ENCODE measurements at regions not wholly inside any gene's neighbourhood (a gene's known extent, or its start where the extent isn't known, plus 50 kb on each side); places are given as distances from the start of the nearest gene placed in this dataset.

GRCh38 chr9:80797101-80797829 lies 892.1 kb downstream of the TLE1 start:
- Histone ChIP-seq H2AFZ (ENCODE audit: low read length) (no peak overlapping the region), H3K9me2 (replicated peaks; ENCODE audit: low read depth, low read length) (no peaks in the 10 kb centered on the region), H3K4me3 (ENCODE audit: low read length, poor library complexity, severe bottlenecking) (no peak overlapping the region), H3K79me2 (ENCODE audit: insufficient read depth, low read length) (no peaks in the 10 kb centered on the region), H3F3A (ENCODE audit: low read depth) (no peaks in the 10 kb centered on the region), H4K20me1 (ENCODE audit: insufficient read depth, low read length, poor library complexity, severe bottlenecking) (no peaks in the 10 kb centered on the region), H3K4me1 (ENCODE audit: insufficient read depth, low read length, poor library complexity, severe bottlenecking) (no peaks in the 10 kb centered on the region), H3K9ac (ENCODE audit: low read depth, low read length, poor library complexity, severe bottlenecking) (no peak overlapping the region), H3K4me2 (ENCODE audit: low read depth, low read length, poor library complexity, severe bottlenecking) (no peak overlapping the region), H3K27me3 (ENCODE audit: insufficient read depth, low read length, poor library complexity, severe bottlenecking) (no peaks in the 10 kb centered on the region), H3K36me3 (ENCODE audit: insufficient read depth, low read length) (no peaks in the 10 kb centered on the region), H3K9me3 (ENCODE audit: insufficient read depth, low read depth, low read length) (no peaks in the 10 kb centered on the region)
- TF ChIP-seq EZH2phosphoT487 (IDR thresholded peaks at IDR 0.05; ENCODE audit: borderline replicate concordance) (no peak), CTCF (conservative IDR thresholded peaks at IDR 0.05; ENCODE audit: low read length) (no peak)

- no peak overlapping the region for H3K4me2 ChIP-seq (ENCODE audit: low read depth, low read length, poor library complexity, severe bottlenecking)
- H3K4me3 ChIP-seq (ENCODE audit: low read length, poor library complexity, severe bottlenecking) = no peak overlapping the region
- H3K9ac ChIP-seq (ENCODE audit: low read depth, low read length, poor library complexity, severe bottlenecking) = no peak overlapping the region
- H3K4me1 ChIP-seq (ENCODE audit: insufficient read depth, low read length, poor library complexity, severe bottlenecking) = no peaks in the 10 kb centered on the region
- no peaks in the 10 kb centered on the region for H3K9me3 ChIP-seq (ENCODE audit: insufficient read depth, low read depth, low read length)
- no peaks in the 10 kb centered on the region for H4K20me1 ChIP-seq (ENCODE audit: insufficient read depth, low read length, poor library complexity, severe bottlenecking)
- H3K9me2 ChIP-seq (replicated peaks; ENCODE audit: low read depth, low read length) = no peaks in the 10 kb centered on the region
- TF ChIP-seq EZH2phosphoT487 (IDR thresholded peaks at IDR 0.05; ENCODE audit: borderline replicate concordance) = no peak
- TF ChIP-seq CTCF (conservative IDR thresholded peaks at IDR 0.05; ENCODE audit: low read length) = no peak
- H3F3A ChIP-seq (ENCODE audit: low read depth) = no peaks in the 10 kb centered on the region
- no peak overlapping the region for H2AFZ ChIP-seq (ENCODE audit: low read length)
- H3K79me2 ChIP-seq (ENCODE audit: insufficient read depth, low read length) = no peaks in the 10 kb centered on the region
- H3K27me3 ChIP-seq (ENCODE audit: insufficient read depth, low read length, poor library complexity, severe bottlenecking) = no peaks in the 10 kb centered on the region
- H3K36me3 ChIP-seq (ENCODE audit: insufficient read depth, low read length) = no peaks in the 10 kb centered on the region
Measured at GRCh38 chr9:80796632-80797031, 892.7 kb downstream of the TLE1 start.

- Histone ChIP-seq H3K36me3 (ENCODE audit: insufficient read depth, low read length) (no peaks in the 10 kb centered on the region), H4K20me1 (ENCODE audit: insufficient read depth, low read length, poor library complexity, severe bottlenecking) (no peaks in the 10 kb centered on the region), H3K9me2 (replicated peaks; ENCODE audit: low read depth, low read length) (no peaks in the 10 kb centered on the region), H3K9ac (ENCODE audit: low read depth, low read length, poor library complexity, severe bottlenecking) (no peak overlapping the region), H3K79me2 (ENCODE audit: insufficient read depth, low read length) (no peaks in the 10 kb centered on the region), H2AFZ (ENCODE audit: low read length) (no peak overlapping the region), H3K27me3 (ENCODE audit: insufficient read depth, low read length, poor library complexity, severe bottlenecking) (no peaks in the 10 kb centered on the region), H3K9me3 (ENCODE audit: insufficient read depth, low read depth, low read length) (no peaks in the 10 kb centered on the region), H3K4me3 (ENCODE audit: low read length, poor library complexity, severe bottlenecking) (no peak overlapping the region), H3K4me2 (ENCODE audit: low read depth, low read length, poor library complexity, severe bottlenecking) (no peak overlapping the region), H3K4me1 (ENCODE audit: insufficient read depth, low read length, poor library complexity, severe bottlenecking) (peaks cover 15% of the 10 kb centered on the region), H3F3A (ENCODE audit: low read depth) (peaks cover 3% of the 10 kb centered on the region; the same call in 1 of the 2 replicates)
- TF ChIP-seq EZH2phosphoT487 (IDR thresholded peaks at IDR 0.05; ENCODE audit: borderline replicate concordance) (no peak), CTCF (conservative IDR thresholded peaks at IDR 0.05; ENCODE audit: low read length) (no peak)
Measured at GRCh38 chr9:80794197-80794596, 895.1 kb downstream of the TLE1 start.

Data from Loucy (cell line).